ENCODE measurements at regions not wholly inside any gene's neighbourhood (a gene's known extent, or its start where the extent isn't known, plus 50 kb on each side); places are given as distances from the start of the nearest gene placed in this dataset.

GRCh38 chr6:84403545-84403944 lies 176.1 kb upstream of the CEP162 start:
- intact Hi-C loops (cut with micrococcal nuclease) (no loop called here), in situ Hi-C loops (cut with MboI) (no loop called here)
- Histone ChIP-seq H3K4me3 (no peak overlapping the region), H2AFZ (ENCODE audit: low read depth, low read length) (no peak overlapping the region), H3K4me2 (ENCODE audit: insufficient read depth, low read length) (no peak overlapping the region), H3K9me3 (replicated peaks; ENCODE audit: control insufficient read depth, insufficient read depth, low read depth, low read length) (no peaks in the 10 kb centered on the region), H3K79me2 (ENCODE audit: control insufficient read depth, insufficient read depth, low read length) (no peaks in the 10 kb centered on the region), H3K36me3 (ENCODE audit: control insufficient read depth, insufficient read depth, low read length) (no peaks in the 10 kb centered on the region), H3K27ac (ENCODE audit: extremely low read depth, low read depth, low read length) (no peak overlapping the region), H3K9me1 (ENCODE audit: control insufficient read depth, insufficient read depth, low read length) (no peaks in the 10 kb centered on the region), H3K27me3 (ENCODE audit: control insufficient read depth in 2 of 2, insufficient read depth in 2 of 2, low read length in 2 of 2) (no peaks in the 10 kb centered on the region; a peak in 2 of 5 replicates), H3K9ac (ENCODE audit: insufficient read depth in 1 of 2, low read depth in 2 of 2, low read length in 2 of 2) (no peak overlapping the region), H3K4me1 (replicated peaks in 1 of 2; ENCODE audit: control insufficient read depth in 2 of 2, insufficient read depth in 2 of 2, low read length in 2 of 2) (no peaks in the 10 kb centered on the region; a peak in 1 of 5 replicates), H4K20me1 (replicated peaks; ENCODE audit: control insufficient read depth, insufficient read depth, low read length) (no peaks in the 10 kb centered on the region)
- CTCF ChIA-PET (ENCODE audit: low intra/inter-chr PET ratio) = no interaction called here
- DNase-seq (ENCODE audit: extremely low read depth in 1 of 4, low spot score in 3 of 4) (no peak), FAIRE-seq (no peak), ATAC-seq (no peak)
- no TSS peak for BruUV-seq (replicated peaks)
- POLR2A ChIA-PET = interaction anchor here (0.6 kb wide), 1 partner anchor 457 kb away, joined by 3 read pairs; no protein-coding TSS in a partner anchor
- TF ChIP-seq BRD4 (IDR thresholded peaks at IDR 0.05) (no peak), KDM2B (CRISPR knock-in tag; IDR thresholded peaks at IDR 0.05) (no peak), ZNF583 (CRISPR knock-in tag; IDR thresholded peaks at IDR 0.05) (no peak), SRF (CRISPR knock-in tag; IDR thresholded peaks at IDR 0.05) (no peak), SIN3B (IDR thresholded peaks at IDR 0.05; ENCODE audit: low read depth) (no peak), ELF4 (CRISPR knock-in tag; IDR thresholded peaks at IDR 0.05) (no peak), PHTF2 (CRISPR knock-in tag; IDR thresholded peaks at IDR 0.05) (no peak), FOXP4 (CRISPR knock-in tag; IDR thresholded peaks at IDR 0.05; ENCODE audit: borderline replicate concordance) (no peak), ZNF75A (CRISPR knock-in tag; IDR thresholded peaks at IDR 0.05) (no peak)

Measured in K562 (cell line).